Erythroblast (primary cell): ENCODE measurements at regions not wholly inside any gene's neighbourhood (a gene's known extent, or its start where the extent isn't known, plus 50 kb on each side); places are given as distances from the start of the nearest gene placed in this dataset.

Experiments
- GATA1 ChIP-seq: IDR thresholded peaks from 2 replicates; pipeline ENCODE4 v1.6.1; 2011; ENCODE audit warnings: low read depth, mild to moderate bottlenecking, control low read depth, low read length, moderate library complexity
- POLR2A ChIP-seq: IDR thresholded peaks from 2 replicates; pipeline ENCODE4 v1.6.1; 2011; ENCODE audit warnings: mild to moderate bottlenecking, low read length

- TF ChIP-seq POLR2A (no peak), GATA1 (no peak)
These were observed 254.9 kb downstream of the ERMARD start for GRCh38 chr6:170006071-170006899.
